NCI-H524 treated with DMSO at 0.1 percent for 48 hours (cell line): ENCODE measurements at regions not wholly inside any gene's neighbourhood (a gene's known extent, or its start where the extent isn't known, plus 50 kb on each side); places are given as distances from the start of the nearest gene placed in this dataset.

Experiments
- DNase-seq: peaks from one replicate; lab custom pipeline; 2025; lab: John Stamatoyannopoulos, UW

DNA sequence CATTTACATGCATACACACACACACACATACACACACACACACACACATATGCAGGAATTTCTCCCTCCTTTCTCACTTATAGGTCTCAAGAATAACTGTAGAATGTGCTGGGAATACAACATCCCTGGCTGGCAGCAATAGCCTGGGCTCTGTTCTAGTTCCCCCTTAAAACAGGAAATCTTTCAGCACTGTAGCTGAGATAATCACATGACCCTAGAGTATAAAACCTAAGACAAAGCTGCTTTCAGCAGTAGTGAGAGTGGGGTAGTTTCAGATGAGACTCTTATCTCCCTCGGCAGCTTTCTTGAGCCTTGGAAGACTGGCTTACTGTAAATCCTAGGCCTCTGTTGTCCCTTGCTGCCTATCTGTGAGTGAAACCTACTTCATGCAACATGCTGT lies 137.4 kb upstream of the AKR1E2 start:
- no peak for DNase-seq

- no peak for DNase-seq
These were observed 137.8 kb upstream of the AKR1E2 start for GRCh38 chr10:4688168-4688567.

DNA sequence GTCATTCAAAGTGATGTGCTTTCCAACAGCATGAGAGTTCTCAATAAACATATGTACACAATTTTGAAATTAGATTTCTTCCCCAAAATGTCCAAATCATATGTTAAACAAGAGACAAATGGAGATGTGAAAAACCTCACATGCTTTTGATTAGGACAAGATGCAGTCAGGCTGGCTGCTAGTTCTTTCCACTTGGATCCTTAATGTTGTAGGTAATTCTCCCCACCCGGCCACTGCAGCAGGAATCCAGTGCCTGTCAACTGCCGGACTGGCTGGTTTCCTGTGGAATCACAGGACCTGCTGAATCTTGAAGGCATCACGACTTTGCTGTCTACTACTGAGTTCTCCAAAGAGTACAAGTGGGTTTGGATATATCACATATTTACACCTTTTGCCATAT lies 138.6 kb upstream of the AKR1E2 start:
- no peak for DNase-seq

GRCh38 chr10:4686644-4686996 lies 139.4 kb upstream of the AKR1E2 start:
- DNase-seq, result no peak

- DNase-seq, result no peak
These were observed 139.9 kb upstream of the AKR1E2 start for GRCh38 chr10:4685904-4686643.

- no peak for DNase-seq
These were observed 140.5 kb upstream of the AKR1E2 start for GRCh38 chr10:4685491-4685890.

GRCh38 chr10:4684434-4684833 lies 141.6 kb upstream of the AKR1E2 start:
- no peak for DNase-seq

DNA sequence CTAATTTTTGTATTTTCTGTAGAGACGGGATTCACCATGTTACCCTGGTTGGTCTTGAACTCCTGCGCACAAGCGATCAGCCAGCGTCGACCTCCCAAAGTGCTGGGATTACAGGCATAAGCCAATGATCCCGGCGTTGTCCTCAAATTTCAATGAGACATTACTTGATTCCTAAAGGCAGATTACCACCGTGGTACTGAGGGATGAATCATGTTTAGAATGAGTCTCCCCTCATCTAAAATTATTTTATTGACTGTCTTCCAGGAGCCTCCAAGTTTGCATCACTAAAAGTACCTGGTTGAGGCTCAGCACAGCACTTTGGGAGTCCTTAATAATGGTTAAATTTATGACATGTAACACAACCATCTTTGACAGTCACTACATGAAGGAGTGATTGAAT lies 142.2 kb upstream of the AKR1E2 start:
- DNase-seq, result no peak

DNA sequence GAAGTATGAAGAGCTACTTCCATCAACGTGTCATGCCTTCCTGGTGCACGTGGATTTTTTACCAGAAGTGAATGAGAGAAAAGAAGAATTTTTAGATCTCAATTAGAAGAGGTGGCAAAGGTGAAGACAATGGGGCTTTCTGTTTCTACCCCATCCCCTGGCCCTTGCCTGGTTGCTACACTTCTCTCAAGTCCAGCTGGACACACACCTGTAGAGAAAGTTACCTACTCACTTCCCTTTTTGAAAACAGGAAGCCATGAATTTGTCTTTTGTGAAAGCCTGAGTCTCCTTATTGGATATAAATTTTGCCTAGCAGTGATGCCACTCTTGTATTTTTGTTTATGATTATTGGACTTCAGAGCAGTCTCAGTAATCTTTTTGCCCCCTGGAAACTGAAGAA lies 142.9 kb upstream of the AKR1E2 start:
- no peak for DNase-seq

- no peak for DNase-seq
These were observed 146.9 kb upstream of the AKR1E2 start for GRCh38 chr10:4678951-4679671.

- DNase-seq, result no peak
These were observed 147.7 kb upstream of the AKR1E2 start for GRCh38 chr10:4678023-4678950.

DNA sequence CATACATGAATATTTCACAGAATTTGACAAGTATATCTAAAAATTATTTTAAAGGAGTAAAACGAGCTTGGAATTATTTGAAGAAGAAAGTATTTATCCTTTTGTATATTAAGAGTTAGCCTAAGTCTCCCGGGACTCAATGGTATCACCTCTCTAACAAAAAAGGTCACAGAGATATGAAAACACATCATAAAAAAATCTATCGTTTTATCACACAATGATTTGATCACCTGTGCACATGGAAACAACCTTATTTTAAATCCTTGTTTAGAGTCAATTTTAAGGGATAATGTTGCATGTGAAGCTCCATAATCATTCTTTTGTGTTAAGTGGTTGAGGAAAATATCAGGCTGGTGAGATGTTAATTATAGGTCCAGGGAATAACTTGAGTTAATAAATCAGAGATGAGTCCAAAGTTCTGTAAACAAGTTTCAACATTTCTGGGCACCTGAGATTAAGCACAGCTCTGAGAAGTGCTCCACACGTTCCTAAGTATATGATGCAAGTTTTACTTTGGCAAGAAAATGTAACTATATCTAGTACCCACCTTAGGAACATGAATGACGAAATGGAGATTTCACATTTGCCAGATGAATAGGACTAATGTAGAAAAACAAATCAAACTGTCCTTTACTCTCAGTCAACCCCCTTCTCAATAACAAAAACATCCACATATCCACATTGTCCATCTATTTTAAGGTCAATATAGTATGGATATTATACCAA lies 148.5 kb upstream of the AKR1E2 start:
- DNase-seq, result no peak

DNA sequence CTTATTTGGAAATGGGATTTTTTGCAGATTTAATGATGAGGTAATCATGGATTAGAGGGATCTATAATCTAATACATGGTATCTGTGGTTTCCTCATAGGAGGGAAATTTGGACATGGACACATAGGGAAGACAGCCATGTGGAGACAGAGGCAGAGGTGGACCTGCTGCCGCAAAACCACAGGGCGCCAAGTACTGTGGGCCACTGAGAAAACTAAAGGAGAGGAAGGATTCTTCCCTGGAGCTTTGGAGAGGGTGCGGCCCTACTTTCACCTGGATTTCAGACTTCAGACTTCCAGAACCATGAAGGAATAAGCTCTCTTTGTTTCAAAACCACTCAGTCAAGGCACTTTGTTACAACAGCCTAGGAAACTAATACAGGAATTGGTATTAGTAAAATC lies 149.4 kb upstream of the AKR1E2 start:
- DNase-seq, result no peak

DNA sequence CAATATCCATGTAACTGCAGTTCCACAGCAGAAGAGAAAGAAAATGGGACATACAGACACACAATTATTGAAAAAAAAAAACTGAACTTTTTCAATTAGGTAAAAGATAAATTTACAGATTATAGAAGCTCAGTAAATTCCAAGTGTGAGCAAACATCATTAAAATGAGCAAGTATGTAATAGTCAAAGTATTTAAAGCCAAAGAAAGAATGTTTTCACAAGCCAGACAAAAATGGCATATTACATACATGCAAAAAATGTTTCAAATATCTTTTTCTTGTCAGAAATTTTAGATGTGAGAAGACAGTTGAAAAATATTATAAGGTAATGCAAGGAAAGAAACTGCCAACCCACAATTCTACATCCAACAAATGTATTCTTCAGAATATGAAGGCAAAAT lies 150.2 kb upstream of the AKR1E2 start:
- no peak for DNase-seq

DNA sequence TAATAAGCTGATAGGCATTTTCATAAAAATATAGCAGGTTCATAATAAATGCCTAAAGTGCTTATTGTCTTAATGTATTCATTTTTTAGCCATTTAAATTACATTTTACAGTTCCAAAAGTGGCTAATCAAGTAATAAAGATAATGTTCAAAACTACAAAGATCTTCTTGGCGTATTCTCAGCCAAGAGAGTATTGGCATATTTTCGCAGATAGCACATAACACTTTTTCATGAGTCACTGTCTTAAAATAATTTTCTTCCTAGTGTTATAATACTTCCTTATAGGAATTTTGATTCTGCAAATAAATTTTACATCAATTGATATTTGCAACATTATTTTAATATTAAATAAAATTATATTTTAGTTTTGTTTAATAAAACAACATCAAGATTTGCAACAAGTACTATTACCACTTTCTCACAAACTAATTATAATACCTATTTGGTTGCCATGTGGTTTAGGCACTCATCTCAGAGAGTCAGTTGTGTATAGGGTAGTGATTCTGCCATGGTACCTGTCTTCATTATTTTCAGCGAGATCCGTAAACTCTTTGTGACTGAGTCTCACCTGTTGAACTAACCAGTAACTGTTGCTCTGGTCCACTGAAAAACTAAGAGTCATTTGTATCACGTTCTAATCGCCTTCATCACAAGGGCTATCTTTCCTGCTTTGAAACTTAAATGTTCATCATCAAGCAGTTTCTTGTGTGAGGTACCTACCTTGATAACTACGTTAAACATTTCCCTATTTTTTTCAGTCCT lies 152.5 kb upstream of the AKR1E2 start:
- DNase-seq, result no peak

- DNase-seq, result no peak
These were observed 153.8 kb upstream of the AKR1E2 start for GRCh38 chr10:4672201-4672600.

- DNase-seq, result no peak
These were observed 154.4 kb upstream of the AKR1E2 start for GRCh38 chr10:4671451-4672145.

- DNase-seq, result no peak
These were observed 155.3 kb upstream of the AKR1E2 start for GRCh38 chr10:4670737-4671136.

DNA sequence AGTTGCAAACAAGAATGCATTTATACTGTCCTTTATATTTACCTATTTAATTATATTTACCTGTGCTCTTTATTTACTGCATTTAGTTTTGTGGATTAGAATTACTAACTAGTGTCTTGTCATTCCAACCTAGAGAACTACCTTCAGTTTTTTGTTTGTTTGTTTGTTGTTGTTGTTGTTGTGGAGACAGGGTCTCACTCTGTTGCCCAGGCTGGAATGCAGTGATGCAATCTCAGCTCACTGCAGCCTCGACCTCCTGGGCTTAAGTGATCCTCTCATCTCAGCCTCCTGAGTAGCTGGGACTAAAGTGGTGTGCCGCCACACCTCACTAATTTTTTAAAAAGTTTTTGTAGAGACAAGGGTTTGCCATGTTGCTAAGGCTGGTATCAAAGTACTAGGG lies 156.4 kb upstream of the AKR1E2 start:
- no peak for DNase-seq

GRCh38 chr10:4663162-4663992 lies 162.6 kb upstream of the AKR1E2 start:
- peak; percentile 45 for DNase-seq
